GM12892 (cell line): ENCODE measurements at regions not wholly inside any gene's neighbourhood (a gene's known extent, or its start where the extent isn't known, plus 50 kb on each side); places are given as distances from the start of the nearest gene placed in this dataset.

Experiments used
- POLR2A ChIP-seq: IDR thresholded peaks from 2 replicates; pipeline ENCODE4 v1.6.1; 2011; ENCODE audit warnings: low read depth, low read length, control low read depth
- POLR2AphosphoS5 ChIP-seq: IDR thresholded peaks from 2 replicates; pipeline ENCODE4 v1.6.1; 2011; ENCODE audit warnings: low read depth, low read length, control low read depth

DNA sequence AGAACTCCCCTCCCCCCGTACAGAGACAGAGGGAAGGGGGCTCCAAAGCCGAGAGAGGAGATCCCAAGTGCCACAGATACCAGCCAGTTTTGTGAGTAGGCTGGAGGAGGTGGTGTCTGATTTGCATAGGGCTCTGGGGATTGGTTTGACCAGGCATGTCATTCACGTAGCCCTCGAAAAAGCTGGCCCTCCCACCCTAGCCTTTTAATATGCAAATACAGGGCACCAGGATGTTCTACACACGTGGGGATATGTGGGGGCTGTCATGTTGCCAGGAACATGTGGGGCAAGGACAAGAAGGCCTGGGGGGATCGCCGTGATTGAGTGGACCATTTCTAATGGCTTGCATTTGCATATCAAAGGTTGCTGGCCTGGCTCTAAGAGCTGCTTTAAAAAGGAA lies 272.9 kb downstream of the PPP1R2C start:
- no peak for TF ChIP-seq POLR2A
- TF ChIP-seq POLR2AphosphoS5: no peak
